Keratinocyte (primary cell): ENCODE measurements at regions not wholly inside any gene's neighbourhood (a gene's known extent, or its start where the extent isn't known, plus 50 kb on each side); places are given as distances from the start of the nearest gene placed in this dataset.

Source experiments
- EZH2 ChIP-seq: IDR thresholded peaks from one replicate; pipeline ENCODE4 v1.6.1; 2012; ENCODE audit warnings: inconsistent platforms, mild to moderate bottlenecking, low read length, moderate library complexity
- TF ChIP-seq, protein P1 (sequence below), 3 experiments: IDR thresholded peaks in 1 of 3; conservative IDR thresholded peaks in 1 of 3; optimal IDR thresholded peaks in 1 of 3; 2 replicates in 2 of 3; 3 replicates in 1 of 3; pipeline versions ENCODE3 to v1.5.1; 2011; ENCODE audit warnings: low read length in 3 of 3, mild to moderate bottlenecking in 3 of 3, moderate library complexity in 2 of 3, control low read depth in 1 of 3, inconsistent platforms in 1 of 3; ENCODE audit not compliant: insufficient read depth in 2 of 3; ENCODE audit errors: extremely low read depth in 1 of 3

DNA sequence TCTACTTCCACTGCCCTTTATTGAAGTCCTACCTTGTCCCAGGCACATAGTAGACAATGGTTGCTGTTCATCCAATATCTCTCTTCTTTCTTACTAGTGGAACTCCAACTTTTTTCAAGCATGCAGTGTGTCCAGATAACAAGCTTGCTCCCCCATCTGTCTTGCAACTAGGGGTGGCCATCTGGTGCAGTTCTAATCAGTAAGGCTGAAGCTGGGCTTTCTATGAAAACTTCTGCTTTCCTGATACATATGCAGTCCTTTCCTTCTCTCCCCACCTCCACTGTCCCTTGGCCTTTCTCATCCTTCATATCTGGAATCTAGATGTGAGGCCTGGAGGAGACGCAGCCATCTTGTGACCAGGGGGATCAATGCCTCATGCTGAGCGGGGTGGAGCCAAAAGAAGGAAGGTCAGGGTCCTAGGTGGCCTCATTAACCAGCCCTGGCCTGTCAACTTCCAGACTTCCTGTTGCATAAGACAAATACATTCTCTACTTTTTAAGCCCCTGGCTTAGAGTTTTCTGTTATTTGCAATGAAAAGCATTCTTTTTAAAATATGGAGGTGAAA lies 59.6 kb upstream of the ZFP64 start:
- TF ChIP-seq, protein P1, sequence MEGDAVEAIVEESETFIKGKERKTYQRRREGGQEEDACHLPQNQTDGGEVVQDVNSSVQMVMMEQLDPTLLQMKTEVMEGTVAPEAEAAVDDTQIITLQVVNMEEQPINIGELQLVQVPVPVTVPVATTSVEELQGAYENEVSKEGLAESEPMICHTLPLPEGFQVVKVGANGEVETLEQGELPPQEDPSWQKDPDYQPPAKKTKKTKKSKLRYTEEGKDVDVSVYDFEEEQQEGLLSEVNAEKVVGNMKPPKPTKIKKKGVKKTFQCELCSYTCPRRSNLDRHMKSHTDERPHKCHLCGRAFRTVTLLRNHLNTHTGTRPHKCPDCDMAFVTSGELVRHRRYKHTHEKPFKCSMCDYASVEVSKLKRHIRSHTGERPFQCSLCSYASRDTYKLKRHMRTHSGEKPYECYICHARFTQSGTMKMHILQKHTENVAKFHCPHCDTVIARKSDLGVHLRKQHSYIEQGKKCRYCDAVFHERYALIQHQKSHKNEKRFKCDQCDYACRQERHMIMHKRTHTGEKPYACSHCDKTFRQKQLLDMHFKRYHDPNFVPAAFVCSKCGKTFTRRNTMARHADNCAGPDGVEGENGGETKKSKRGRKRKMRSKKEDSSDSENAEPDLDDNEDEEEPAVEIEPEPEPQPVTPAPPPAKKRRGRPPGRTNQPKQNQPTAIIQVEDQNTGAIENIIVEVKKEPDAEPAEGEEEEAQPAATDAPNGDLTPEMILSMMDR (optimal IDR thresholded peaks at IDR 0.05 in 1 of 3, IDR thresholded peaks at IDR 0.05 in 1 of 3, conservative IDR thresholded peaks at IDR 0.05 in 1 of 3; ENCODE audit: extremely low read depth in 1 of 3, insufficient read depth in 2 of 3, low read length in 3 of 3): no peak
- TF ChIP-seq EZH2: no peak
